ENCODE measurements at regions not wholly inside any gene's neighbourhood (a gene's known extent, or its start where the extent isn't known, plus 50 kb on each side); places are given as distances from the start of the nearest gene placed in this dataset.
"Not testable (repeated sequence)": the region's sequence is repeated elsewhere in the genome, so short reads cannot be mapped to it uniquely, and the experiment has no call there.

DNA sequence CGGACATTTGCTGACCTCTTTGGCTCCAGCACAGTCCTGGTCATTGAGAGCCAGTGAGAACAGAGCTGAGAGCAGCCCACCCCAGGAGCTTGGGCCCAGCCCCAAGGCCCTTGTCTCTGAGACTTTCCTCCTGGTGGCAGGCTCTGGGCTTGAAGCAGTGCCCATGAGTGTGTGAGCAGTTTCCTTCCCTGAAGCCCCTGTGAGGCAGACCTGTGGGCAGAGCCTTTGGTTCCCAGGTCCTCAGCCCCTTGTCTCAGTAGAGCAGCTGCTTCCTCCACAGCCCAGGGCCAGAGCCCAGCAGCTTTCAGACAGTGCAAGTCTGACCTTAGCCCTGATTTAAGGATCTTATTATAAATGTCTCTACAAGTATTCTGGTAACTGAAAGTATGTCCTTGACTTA is 1185.0 kb downstream of the RPIA start:
- not testable (repeated sequence) for DNase-seq

DNA sequence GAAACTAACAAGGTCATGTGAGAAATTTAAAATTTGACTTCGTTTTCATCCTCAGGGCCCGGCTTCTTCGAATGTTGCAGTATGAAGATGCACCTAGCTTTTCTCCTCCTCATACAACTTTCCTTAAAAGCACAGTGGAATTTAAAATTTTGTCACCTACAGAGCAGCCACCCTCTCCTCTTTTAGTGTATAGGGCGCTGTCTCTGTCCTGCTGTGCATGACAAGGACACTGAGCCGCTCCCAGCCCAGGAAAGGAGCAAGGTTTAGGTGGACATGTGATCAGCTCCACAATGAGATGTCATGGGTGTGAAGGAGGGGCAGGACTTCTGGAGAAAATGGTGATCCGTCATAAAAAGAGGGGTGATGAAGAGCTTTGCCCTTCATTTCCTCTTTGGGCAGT is 1185.4 kb downstream of the RPIA start:
- not testable (repeated sequence) for DNase-seq

DNA sequence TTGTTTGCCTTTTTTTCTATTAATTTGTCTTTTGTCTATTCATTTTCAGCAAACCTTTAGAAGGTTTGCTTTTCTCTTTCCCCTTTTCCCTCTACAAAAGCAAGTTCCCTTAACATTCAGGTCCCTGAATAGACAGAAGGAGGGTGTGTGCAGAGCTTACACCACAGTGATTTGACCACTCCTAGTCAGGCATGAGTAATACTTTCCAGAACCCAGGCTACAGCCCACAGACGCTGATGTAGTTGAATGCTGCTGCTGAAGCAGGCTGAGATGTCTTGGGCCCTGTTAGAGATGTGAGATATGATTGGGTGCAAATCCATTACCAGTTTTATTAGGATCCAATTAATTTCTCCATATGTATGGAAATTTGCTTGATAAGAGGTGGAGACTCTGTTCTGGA is 1191.4 kb downstream of the RPIA start:
- not testable (repeated sequence) for DNase-seq

DNA sequence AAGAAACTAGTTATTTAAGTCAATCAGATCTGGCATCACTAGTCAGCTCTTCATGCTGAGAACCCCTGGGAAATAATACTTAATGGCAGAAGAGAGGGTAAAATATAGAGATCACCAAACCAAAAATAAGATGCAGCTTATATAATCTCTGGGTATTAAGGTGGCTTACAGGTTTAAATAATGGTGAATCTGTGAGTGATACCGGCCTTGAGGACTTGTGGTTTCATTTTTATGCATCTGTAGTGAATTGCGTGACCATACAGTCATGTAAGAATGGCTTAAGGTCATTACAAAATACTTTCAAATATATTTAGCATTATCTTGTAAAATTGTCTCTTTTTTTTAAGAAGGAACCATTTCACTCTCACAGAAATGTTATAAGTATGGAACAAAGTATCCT is 1192.2 kb downstream of the RPIA start:
- DNase-seq, result not testable (repeated sequence)

DNA sequence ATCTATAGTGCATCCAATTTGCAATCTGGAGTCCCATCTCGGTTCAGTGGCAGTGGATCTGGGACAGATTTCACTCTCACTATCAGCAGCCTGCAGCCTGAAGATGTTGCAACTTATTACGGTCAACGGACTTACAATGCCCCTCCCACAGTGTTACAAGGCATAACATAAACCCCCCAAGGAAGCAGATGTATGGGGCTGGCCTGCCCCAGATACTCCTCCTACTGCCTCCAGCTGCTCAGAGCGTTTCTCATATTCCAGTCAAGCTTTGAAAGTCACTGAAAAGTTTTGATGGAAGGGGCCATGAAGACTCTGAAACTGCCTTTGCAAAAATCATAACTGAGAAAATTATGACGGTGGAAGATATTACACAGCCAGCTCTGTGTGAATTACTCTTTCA is 1193.6 kb downstream of the RPIA start:
- DNase-seq, result not testable (repeated sequence)

DNA sequence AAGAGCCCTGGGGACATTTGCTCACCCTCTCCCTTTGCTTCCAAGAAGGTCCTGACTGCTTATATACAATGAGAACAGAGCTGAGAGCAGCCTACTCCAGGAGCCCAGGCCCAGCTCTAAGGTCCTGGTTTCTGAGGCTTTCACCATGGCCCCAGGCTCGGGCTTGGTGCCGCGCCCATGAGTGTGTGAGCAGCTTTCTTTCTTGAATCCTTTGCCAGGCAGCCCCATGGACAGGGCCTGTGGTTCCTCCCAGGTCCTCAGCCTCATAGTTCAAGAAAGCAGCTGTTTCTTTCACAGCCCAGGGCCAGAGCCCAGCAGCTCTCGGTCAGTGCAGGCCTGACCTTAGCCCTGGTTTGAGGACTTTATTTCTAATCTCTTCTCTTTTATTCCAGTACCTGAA is 1197.2 kb downstream of the RPIA start:
- DNase-seq, result not testable (repeated sequence)

DNA sequence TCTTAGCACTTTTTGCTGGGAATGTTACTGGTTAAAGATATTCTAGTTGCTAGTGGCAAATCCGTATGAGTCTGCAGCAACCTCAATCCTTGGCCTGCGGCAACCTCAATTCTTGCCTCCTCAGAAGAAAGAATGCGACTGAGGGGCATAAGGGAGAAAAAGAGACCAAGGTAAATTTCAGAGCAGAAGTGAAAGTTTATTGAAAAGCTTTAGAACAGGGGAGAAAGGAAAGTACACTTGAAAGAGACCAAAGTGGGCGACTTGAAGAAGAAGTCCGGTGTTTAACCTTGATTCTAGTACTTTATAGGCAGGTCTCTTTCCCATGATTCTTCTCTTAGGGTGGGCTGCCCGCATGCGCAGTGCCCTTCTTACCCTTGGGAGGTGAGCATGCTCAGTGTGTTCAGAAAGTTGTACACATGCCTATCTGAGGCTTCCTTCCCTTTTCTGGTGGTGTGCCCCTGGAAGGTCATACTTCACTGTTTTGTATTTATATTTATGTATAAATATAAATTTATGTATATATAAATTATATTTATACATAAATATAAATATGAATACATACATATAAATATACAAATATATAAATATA is 1198.8 kb downstream of the RPIA start:
- DNase-seq, result not testable (repeated sequence)

DNA sequence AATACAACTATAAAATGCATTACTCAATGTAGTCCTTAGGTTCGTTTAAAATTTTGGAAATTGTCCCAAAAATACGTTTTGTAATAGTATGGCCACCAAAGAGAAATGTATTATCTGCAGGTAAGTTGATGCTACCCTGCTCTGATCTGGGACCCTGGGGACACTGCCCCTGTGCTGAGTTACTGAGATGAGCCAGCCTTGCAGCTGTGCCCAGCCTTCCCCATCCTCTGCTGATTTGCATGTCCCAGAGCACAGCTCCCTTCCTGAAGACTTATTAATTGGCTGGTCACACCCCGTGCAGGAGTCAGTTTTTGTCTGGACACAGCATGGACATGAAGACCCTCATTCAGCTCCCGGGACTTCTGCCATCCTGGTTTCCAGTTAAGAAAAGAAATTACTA is 1203.5 kb downstream of the RPIA start:
- DNase-seq, result not testable (repeated sequence)

DNA sequence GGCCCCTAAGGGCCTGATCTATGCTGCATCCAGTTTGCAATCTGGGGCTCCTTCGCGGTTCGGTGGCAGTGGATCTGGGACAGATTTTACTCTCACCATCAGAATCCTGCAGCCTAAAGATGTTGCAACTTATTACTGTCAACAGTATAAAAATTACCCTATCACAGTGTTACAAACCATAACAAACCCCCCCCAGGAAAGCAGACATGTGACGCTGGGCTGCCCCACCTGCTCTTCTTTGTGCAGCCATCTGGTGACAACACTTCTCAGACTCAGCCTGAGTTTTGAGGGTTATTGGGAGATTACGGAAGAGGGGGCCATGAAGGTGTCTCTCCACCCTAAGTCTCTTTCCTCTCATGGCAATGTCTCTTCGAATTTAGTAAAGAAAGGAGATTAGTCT is 1204.2 kb downstream of the RPIA start:
- DNase-seq, result not testable (repeated sequence)

DNA sequence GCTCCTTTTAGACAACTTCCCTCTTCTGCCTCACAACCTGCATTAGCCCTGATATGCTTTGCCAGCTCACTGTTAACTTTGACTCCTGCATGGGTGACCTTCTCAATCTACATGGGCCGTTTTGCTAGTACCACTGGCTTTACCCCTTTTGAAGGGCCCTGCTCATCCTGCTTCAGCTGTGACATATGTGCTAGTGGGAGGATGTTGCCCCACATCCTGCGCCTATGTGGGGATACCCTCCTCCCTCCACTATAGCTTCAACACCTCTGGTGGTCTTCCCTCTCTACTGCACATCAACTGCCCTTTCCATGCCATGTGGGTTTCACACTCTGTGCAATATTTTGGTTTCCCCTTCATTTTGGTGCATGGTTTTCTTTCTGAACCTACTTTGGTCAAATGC is 1235.5 kb downstream of the RPIA start:
- not testable (repeated sequence) for DNase-seq

DNA sequence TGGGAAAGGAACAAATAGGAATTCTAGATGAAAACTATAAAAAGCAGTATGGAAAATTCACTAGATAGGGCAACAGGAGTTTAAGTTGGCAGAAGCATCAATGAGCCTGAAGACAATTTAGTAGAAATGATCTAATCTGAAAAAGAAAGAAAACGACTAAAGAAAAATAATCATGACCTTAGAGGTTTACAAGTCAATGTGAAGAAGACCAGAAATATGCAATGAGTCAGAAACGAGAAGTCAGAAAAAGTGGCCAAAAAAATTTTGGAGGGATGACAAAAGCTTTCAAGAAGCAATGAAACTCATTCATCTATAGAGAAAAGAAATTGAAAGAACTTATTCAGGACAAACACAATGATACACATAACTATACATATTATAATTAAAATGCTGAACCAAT is 1244.0 kb downstream of the RPIA start:
- not testable (repeated sequence) for DNase-seq

DNA sequence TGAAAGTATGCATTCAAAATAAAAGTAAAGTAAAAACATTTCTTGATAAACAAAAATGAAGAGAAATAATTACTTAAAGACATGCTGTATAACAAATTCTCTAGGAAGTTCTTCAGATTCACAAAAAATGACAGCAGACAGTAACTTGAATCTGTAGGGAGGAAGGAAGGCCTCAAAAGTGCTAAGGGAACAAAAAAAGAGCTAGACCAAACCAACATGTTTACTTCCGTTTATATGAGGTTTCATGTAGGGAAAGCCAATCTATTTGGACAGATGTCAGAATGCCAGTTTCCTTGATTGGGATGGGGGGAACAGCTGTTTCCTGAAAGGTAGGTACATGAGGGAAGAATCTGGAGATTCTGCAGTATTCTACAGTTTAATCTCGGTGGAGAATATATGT is 1244.5 kb downstream of the RPIA start:
- DNase-seq, result not testable (repeated sequence)

DNA sequence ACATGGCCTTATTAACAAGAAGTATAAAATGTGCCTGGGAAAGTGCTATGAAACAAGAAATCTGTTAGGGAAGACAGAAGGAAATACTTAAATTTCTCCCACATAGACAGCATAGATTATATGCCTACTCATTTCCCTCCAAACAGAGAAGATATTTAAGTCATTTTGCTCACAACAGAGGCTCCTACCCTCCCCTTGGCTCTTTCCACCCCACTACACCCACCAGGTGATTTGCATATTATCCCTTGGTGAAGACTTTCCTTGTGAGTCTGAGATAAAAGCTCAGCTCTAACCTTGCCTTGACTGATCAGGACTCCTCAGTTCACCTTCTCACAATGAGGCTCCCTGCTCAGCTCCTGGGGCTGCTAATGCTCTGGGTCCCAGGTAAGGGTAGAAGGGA is 1245.1 kb downstream of the RPIA start:
- not testable (repeated sequence) for DNase-seq

DNA sequence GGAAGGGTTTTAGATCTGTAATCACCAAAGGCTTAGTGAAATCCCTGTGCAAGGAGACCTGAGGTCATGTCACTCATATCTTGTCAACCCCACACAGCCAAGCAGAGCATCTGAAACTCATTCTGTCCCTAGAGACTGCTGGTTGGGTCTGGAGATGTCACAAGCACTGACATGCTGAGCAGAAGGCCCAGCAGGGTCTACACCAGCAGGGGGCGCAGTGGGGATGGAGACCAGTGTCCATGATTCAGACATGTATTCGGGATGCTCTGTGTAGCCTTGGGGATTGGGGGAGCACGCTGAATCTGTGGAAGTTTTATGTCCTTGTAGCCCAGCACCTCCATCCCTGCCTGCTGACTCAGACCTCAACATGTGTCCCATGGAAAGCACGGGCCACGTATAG is 1247.3 kb downstream of the RPIA start:
- DNase-seq, result not testable (repeated sequence)

DNA sequence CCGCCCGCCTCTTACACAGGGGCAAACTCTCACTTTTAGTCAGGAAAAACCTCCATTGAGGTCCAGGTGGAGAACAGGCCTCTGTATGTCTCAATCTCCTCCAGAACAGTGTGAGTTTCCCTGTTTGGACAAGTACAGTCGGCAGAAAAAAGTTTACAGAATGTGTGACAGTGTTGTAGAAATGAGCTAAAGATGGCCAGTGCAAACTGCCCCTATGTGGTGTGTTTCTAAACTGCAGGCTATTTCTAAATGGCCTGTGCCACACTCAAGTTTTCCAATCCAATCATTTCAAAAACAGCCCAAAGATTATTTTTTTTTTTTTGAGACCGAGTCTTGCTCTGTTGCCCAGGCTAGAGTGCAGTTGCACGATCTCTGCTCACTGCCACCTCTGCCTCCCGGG is 1252.8 kb downstream of the RPIA start:
- DNase-seq, result not testable (repeated sequence)

DNA sequence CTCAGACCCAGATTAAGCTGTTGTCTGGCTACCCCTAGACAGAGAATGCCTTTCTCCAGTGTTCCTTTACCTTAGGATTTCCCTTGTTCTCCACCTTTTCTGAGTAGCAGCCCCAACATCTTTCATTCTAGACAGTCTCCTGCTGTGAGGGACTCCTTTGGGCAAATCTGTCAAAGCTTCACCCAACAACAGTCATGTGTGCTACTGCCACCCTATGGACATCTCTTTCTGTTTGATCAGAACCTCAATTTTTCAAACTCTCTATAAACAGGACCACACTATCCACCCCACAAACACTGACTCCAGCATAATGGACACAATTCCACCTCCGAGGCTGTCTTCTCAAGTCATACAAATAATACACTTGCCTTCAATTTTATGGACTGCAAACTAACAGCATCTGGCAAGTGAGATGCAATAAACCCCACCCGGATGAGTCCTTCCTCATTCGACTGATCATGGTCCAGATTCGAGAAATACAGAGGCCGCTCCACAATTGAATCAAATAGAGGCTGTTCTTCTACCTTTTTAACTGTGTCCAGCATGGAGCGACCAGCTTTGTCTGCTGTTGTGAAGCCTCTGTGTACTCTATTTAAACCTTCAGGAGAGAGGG is 1253.6 kb downstream of the RPIA start:
- DNase-seq, result not testable (repeated sequence)

DNA sequence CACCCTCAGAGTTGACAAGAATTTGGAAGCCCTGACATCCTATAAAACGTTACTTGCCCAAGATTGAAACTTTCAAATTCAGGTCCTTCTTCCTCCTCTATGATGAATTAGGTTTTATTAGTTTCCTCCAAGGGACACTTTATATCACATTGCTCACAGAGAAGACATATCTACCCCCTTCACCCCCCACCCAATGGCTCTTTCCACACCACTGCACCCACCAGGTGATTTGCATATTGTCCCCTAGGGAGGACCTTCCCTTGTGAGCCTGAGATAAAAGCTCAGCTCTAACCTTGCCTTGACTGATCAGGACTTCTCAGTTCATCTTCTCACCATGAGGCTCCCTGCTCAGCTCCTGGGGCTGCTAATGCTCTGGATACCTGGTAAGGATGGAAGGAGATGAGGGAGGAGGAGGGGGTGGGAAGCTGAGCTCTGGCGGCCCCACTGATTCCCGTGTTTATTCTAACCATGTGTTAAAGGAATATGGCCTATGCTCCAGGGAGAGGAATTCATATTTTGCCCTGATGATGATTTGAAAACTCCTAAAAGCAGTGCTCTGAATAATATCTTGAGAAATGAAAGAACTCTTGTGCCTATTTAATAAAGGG is 1255.8 kb downstream of the RPIA start:
- DNase-seq, result not testable (repeated sequence)

DNA sequence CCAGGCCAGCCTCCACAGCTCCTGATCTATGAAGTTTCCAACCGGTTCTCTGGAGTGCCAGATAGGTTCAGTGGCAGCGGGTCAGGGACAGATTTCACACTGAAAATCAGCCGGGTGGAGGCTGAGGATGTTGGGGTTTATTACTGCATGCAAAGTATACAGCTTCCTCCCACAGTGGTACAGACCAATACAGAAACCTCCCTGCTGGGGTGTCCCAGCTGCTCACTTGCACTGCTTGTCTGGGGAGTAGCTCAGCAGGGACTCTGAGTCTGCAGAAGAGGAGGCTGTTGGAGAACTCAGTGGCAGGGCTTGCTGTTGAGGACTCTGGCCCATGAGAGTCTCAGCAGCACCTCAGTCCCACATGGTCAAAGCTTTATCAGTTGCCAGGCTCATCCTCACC is 1256.6 kb downstream of the RPIA start:
- not testable (repeated sequence) for DNase-seq

DNA sequence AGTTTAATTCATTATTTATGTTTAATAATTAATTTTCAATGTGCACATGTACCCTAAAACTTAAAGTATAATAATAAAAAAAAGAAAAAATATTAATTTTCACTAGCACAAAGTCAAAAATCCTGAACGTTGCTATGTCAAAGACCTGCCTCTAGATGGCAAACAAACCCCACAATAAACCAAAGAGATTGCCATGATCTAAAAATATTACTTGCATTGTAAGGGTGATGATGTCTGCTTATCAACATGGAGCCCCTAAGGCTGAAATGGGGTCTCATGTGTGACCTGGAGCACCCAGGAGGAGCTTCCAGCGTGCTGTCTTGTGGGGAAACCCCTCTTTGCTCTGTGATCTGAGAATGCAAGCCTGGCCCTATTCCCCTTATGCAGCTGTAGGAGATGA is 1259.3 kb downstream of the RPIA start:
- DNase-seq, result not testable (repeated sequence)

DNA sequence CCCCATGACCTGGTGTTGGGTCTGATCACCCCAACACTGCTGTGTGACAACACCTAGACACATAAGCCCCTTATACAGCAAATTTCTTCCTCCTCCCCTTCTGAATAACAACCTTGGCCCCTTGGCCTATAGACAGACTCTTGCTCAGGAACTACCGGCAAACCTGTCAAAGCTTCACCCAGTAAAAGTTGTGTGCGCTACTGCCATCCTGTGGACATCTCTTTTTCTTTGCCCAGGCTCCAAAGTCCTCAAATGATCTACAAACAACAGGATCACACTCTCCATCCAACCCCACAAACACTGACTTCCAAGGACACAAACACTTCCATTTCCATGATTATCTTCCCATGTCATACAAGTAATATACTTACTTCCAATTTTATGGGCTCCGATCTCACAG is 1265.8 kb downstream of the RPIA start:
- DNase-seq, result not testable (repeated sequence)

DNA sequence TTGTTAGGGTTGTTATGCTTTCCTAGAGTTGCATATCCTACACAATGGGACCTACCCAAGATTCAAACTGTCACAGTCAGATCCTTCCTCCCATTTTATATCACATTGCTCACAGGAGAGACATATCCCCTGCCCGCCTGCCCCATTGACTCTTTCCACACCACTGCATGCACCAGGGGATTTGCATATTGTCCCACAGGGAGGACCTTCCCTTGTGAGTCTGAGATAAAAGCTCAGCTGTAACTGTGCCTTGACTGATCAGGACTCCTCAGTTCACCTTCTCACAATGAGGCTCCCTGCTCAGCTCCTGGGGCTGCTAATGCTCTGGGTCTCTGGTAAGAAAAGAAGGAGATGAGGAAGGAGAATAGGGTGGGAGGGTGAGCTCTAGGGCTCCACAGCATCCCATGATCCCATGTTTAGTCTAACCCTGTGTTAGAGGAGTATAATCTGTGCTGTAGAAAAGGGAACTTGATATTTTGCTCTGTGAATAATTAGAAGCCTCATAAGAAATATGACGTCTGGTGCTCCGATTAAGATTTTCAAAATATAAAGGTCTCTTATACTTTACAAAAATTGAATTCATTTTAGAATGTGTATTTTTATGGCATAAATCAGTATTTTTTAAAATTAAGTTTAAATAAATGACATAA is 1268.4 kb downstream of the RPIA start:
- not testable (repeated sequence) for DNase-seq

DNA sequence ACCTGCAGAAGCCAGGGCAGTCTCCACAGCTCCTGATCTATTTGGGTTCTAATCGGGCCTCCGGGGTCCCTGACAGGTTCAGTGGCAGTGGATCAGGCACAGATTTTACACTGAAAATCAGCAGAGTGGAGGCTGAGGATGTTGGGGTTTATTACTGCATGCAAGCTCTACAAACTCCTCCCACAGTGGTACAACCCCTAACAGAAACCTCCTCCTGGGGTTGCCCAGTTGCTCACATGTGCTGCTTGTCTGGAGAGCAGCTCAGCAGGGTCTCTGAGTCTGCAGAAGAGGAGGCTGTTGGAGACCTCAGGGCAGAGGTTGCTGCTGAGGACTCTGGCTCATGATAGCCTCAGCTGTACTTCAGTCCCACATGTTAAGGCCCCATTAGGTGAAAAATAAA is 1269.1 kb downstream of the RPIA start:
- DNase-seq, result not testable (repeated sequence)

DNA sequence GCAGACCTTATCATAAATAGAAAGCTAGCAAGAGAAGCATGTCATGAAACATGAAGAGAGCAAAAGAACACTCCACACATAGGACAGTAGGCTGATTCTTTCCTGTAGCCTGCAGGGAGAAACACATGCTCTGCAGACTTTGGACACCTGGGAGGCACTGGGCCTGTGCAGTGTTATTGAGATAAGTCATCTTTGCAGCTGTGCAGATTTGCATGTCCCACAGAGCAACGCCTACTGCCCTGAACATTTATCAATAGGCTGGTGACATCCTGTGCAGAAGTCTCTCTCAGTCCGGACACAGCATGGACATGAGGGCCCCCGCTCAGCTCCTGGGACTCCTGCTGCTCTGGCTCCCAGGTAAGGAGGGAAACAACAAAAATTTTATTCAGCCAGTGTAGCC is 1277.1 kb downstream of the RPIA start:
- DNase-seq, result not testable (repeated sequence)

DNA sequence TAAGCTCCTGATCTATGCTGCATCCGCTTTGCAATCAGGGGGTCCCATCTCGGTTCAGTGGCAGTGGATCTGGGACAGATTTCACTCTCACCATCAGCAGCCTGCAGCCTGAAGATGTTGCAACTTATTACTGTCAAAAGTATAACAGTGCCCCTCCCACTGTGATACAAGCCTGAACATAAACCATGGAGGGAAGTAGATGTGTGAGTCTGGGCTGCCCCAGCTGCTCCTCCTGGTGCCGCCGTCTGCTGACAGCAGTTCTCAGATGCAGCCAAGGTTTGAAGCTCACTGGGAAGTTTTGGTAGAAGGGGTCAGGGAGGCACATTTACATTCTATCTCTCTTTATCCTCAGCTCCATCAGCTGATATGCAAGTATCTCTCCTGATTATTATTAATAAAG is 1277.7 kb downstream of the RPIA start:
- not testable (repeated sequence) for DNase-seq
